ENCODE measurements at regions not wholly inside any gene's neighbourhood (a gene's known extent, or its start where the extent isn't known, plus 50 kb on each side); places are given as distances from the start of the nearest gene placed in this dataset.
"Not testable (repeated sequence)": the region's sequence is repeated elsewhere in the genome, so short reads cannot be mapped to it uniquely, and the experiment has no call there.

GRCh38 chr2:7683708-7684107 lies 766.5 kb downstream of the RNF144A start:
- no peaks in the 10 kb centered on the region for H3K27me3 ChIP-seq (ENCODE audit: control insufficient read depth, insufficient read depth, low read length)
- no peak overlapping the region for H3K4me3 ChIP-seq (ENCODE audit: insufficient read depth, low read depth, low read length)
- no peaks in the 10 kb centered on the region for H3K36me3 ChIP-seq (replicated peaks; ENCODE audit: control insufficient read depth, insufficient read depth, low read length)
- DNase-seq: no peak

GRCh38 chr2:7685342-7686015 lies 768.3 kb downstream of the RNF144A start:
- H3K4me3 ChIP-seq (ENCODE audit: insufficient read depth, low read depth, low read length): no peak overlapping the region
- H3K27me3 ChIP-seq (ENCODE audit: control insufficient read depth, insufficient read depth, low read length): no peaks in the 10 kb centered on the region
- H3K36me3 ChIP-seq (replicated peaks; ENCODE audit: control insufficient read depth, insufficient read depth, low read length): no peaks in the 10 kb centered on the region
- no peak for DNase-seq

- Histone ChIP-seq H3K4me3 (ENCODE audit: insufficient read depth, low read depth, low read length) (no peak overlapping the region), H3K27me3 (ENCODE audit: control insufficient read depth, insufficient read depth, low read length) (no peaks in the 10 kb centered on the region), H3K36me3 (replicated peaks; ENCODE audit: control insufficient read depth, insufficient read depth, low read length) (no peaks in the 10 kb centered on the region)
- no peak for DNase-seq
These were observed 768.8 kb downstream of the RNF144A start for GRCh38 chr2:7686016-7686385.

- no peaks in the 10 kb centered on the region for H3K36me3 ChIP-seq (replicated peaks; ENCODE audit: control insufficient read depth, insufficient read depth, low read length)
- no peak overlapping the region for H3K4me3 ChIP-seq (ENCODE audit: insufficient read depth, low read depth, low read length)
- no peaks in the 10 kb centered on the region for H3K27me3 ChIP-seq (ENCODE audit: control insufficient read depth, insufficient read depth, low read length)
- no peak for DNase-seq
These were observed 774.9 kb downstream of the RNF144A start for GRCh38 chr2:7691961-7692656.

GRCh38 chr2:7692657-7693161 lies 775.5 kb downstream of the RNF144A start:
- DNase-seq: no peak
- Histone ChIP-seq H3K36me3 (replicated peaks; ENCODE audit: control insufficient read depth, insufficient read depth, low read length) (no peaks in the 10 kb centered on the region), H3K27me3 (ENCODE audit: control insufficient read depth, insufficient read depth, low read length) (no peaks in the 10 kb centered on the region), H3K4me3 (ENCODE audit: insufficient read depth, low read depth, low read length) (no peak overlapping the region)

- Histone ChIP-seq H3K4me3 (ENCODE audit: insufficient read depth, low read depth, low read length) (no peak overlapping the region), H3K36me3 (replicated peaks; ENCODE audit: control insufficient read depth, insufficient read depth, low read length) (no peaks in the 10 kb centered on the region), H3K27me3 (ENCODE audit: control insufficient read depth, insufficient read depth, low read length) (no peaks in the 10 kb centered on the region)
- DNase-seq: no peak
These were observed 776.2 kb downstream of the RNF144A start for GRCh38 chr2:7693246-7694075.

GRCh38 chr2:7694076-7694985 lies 777.1 kb downstream of the RNF144A start:
- Histone ChIP-seq H3K4me3 (ENCODE audit: insufficient read depth, low read depth, low read length) (no peak overlapping the region), H3K36me3 (replicated peaks; ENCODE audit: control insufficient read depth, insufficient read depth, low read length) (no peaks in the 10 kb centered on the region), H3K27me3 (ENCODE audit: control insufficient read depth, insufficient read depth, low read length) (no peaks in the 10 kb centered on the region)
- no peak for DNase-seq

GRCh38 chr2:7696556-7696955 lies 779.3 kb downstream of the RNF144A start:
- H3K4me3 ChIP-seq (ENCODE audit: insufficient read depth, low read depth, low read length); H3K27me3 ChIP-seq (ENCODE audit: control insufficient read depth, insufficient read depth, low read length); DNase-seq; H3K36me3 ChIP-seq (replicated peaks; ENCODE audit: control insufficient read depth, insufficient read depth, low read length): not testable (repeated sequence)

- Histone ChIP-seq H3K4me3 (ENCODE audit: insufficient read depth, low read depth, low read length) (no peak overlapping the region), H3K27me3 (ENCODE audit: control insufficient read depth, insufficient read depth, low read length) (no peaks in the 10 kb centered on the region), H3K36me3 (replicated peaks; ENCODE audit: control insufficient read depth, insufficient read depth, low read length) (no peaks in the 10 kb centered on the region)
- DNase-seq: no peak
These were observed 779.8 kb downstream of the RNF144A start for GRCh38 chr2:7697052-7697451.

- H3K4me3 ChIP-seq (ENCODE audit: insufficient read depth, low read depth, low read length): no peak overlapping the region
- DNase-seq: no peak
- no peaks in the 10 kb centered on the region for H3K27me3 ChIP-seq (ENCODE audit: control insufficient read depth, insufficient read depth, low read length)
- H3K36me3 ChIP-seq (replicated peaks; ENCODE audit: control insufficient read depth, insufficient read depth, low read length): no peaks in the 10 kb centered on the region
These were observed 784.6 kb downstream of the RNF144A start for GRCh38 chr2:7701791-7702190.

- DNase-seq: peak; percentile 42
- H3K4me3 ChIP-seq (ENCODE audit: insufficient read depth, low read depth, low read length): no peak overlapping the region
- no peaks in the 10 kb centered on the region for H3K27me3 ChIP-seq (ENCODE audit: control insufficient read depth, insufficient read depth, low read length)
- H3K36me3 ChIP-seq (replicated peaks; ENCODE audit: control insufficient read depth, insufficient read depth, low read length): no peaks in the 10 kb centered on the region
These were observed 785.8 kb downstream of the RNF144A start for GRCh38 chr2:7703048-7703447.

- no peak overlapping the region for H3K4me3 ChIP-seq (ENCODE audit: insufficient read depth, low read depth, low read length)
- H3K27me3 ChIP-seq (ENCODE audit: control insufficient read depth, insufficient read depth, low read length): no peaks in the 10 kb centered on the region
- H3K36me3 ChIP-seq (replicated peaks; ENCODE audit: control insufficient read depth, insufficient read depth, low read length): no peaks in the 10 kb centered on the region
- peak; percentile 72 for DNase-seq
These were observed 786.4 kb downstream of the RNF144A start for GRCh38 chr2:7703543-7704144.

GRCh38 chr2:7704296-7704865 lies 787.2 kb downstream of the RNF144A start:
- H3K27me3 ChIP-seq (ENCODE audit: control insufficient read depth, insufficient read depth, low read length): no peaks in the 10 kb centered on the region
- no peaks in the 10 kb centered on the region for H3K36me3 ChIP-seq (replicated peaks; ENCODE audit: control insufficient read depth, insufficient read depth, low read length)
- DNase-seq: no peak
- no peak overlapping the region for H3K4me3 ChIP-seq (ENCODE audit: insufficient read depth, low read depth, low read length)
